ENCODE measurements at regions not wholly inside any gene's neighbourhood (a gene's known extent, or its start where the extent isn't known, plus 50 kb on each side); places are given as distances from the start of the nearest gene placed in this dataset.

DNA sequence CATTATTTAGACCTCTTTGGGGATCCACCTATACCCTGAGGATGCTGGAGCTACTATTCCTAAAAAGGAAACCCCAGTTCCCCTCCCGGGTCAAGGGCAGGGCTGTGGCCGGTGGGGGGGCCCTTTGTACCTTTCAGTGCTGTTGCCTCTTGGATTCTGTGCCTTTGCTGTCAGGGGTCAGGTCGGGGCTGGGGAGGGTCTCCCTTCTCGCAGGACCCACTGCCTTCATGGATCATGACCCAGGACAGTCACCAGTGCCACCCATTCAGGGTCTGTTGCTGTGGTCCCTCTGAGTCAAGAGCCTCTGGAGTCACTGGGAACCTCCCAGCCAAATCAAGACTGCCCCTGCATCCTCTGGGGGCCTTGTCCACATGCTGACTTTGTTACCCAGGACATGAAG, 78.1 kb upstream of the CCND1 start:
- TF ChIP-seq, protein P1, sequence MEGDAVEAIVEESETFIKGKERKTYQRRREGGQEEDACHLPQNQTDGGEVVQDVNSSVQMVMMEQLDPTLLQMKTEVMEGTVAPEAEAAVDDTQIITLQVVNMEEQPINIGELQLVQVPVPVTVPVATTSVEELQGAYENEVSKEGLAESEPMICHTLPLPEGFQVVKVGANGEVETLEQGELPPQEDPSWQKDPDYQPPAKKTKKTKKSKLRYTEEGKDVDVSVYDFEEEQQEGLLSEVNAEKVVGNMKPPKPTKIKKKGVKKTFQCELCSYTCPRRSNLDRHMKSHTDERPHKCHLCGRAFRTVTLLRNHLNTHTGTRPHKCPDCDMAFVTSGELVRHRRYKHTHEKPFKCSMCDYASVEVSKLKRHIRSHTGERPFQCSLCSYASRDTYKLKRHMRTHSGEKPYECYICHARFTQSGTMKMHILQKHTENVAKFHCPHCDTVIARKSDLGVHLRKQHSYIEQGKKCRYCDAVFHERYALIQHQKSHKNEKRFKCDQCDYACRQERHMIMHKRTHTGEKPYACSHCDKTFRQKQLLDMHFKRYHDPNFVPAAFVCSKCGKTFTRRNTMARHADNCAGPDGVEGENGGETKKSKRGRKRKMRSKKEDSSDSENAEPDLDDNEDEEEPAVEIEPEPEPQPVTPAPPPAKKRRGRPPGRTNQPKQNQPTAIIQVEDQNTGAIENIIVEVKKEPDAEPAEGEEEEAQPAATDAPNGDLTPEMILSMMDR (IDR thresholded peaks at IDR 0.05) = no peak
- TF ChIP-seq POLR2A (IDR thresholded peaks at IDR 0.05) = no peak
- TF ChIP-seq POLR2AphosphoS5 (IDR thresholded peaks at IDR 0.05) = no peak

Data from suprapubic skin (tissue), 4 donors.